ENCODE measurements at regions not wholly inside any gene's neighbourhood (a gene's known extent, or its start where the extent isn't known, plus 50 kb on each side); places are given as distances from the start of the nearest gene placed in this dataset.

- TF ChIP-seq CTCF (IDR thresholded peaks at IDR 0.05; ENCODE audit: borderline replicate concordance, extremely low read depth, low read length, poor library complexity, severe bottlenecking) (no peak), EZH2 (IDR thresholded peaks at IDR 0.05; ENCODE audit: borderline replicate concordance, low read depth, low read length, severe bottlenecking) (no peak)
Measured at GRCh38 chr5:101534491-101535110, 631.5 kb upstream of the ST8SIA4 start.

Data from DND-41 (cell line).